CD4-positive, alpha-beta T cell treated with Interleukin-6 at 100 ng/mL for 8 hours (primary cell): ENCODE measurements at regions not wholly inside any gene's neighbourhood (a gene's known extent, or its start where the extent isn't known, plus 50 kb on each side); places are given as distances from the start of the nearest gene placed in this dataset.
"Not testable (repeated sequence)": the region's sequence is repeated elsewhere in the genome, so short reads cannot be mapped to it uniquely, and the experiment has no call there.

Source experiments
- DNase-seq: peaks from one replicate; pipeline ENCODE4 v3.0.0-alpha.2; 2020; ENCODE audit warnings: mixed read lengths, low spot score

DNA sequence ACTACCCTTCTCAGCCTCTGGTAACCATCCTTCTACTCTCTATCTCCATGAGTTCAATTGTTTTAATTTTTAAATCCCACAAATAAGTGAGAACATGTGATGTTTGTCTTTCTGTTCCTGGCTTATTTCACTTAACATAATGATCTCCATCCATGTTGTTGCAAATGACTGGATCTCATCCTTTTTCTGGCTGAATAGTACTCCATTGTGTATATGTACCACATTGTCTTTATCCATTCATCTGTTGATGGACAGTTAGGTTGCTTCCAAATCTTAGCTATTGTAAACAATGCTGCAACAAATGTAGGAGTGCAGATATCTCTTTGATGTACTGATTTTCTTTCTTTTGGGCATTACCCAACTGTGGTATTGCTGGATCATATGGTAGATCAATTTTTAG, 103.0 kb downstream of the CARTPT start:
- DNase-seq: not testable (repeated sequence)

DNA sequence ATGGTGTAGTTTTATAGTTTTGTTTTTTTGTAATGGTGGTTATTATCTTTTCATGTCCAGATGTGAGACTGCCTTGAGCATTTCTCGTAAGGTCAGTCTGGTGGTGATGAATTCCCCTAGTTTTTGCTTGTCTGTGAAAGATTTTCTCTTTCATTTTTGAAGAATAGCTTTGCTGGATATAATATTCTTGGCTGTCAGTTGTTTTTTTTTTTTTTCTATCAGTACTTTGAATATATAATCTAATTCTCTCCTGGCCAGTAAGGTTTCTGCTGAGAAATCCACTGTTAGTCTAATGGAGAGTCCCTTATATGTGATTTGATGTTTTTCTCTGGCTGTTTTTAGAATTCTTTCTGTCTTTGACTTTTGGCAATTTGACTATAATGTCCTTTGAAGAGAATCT, 106.9 kb downstream of the CARTPT start:
- no peak for DNase-seq

DNA sequence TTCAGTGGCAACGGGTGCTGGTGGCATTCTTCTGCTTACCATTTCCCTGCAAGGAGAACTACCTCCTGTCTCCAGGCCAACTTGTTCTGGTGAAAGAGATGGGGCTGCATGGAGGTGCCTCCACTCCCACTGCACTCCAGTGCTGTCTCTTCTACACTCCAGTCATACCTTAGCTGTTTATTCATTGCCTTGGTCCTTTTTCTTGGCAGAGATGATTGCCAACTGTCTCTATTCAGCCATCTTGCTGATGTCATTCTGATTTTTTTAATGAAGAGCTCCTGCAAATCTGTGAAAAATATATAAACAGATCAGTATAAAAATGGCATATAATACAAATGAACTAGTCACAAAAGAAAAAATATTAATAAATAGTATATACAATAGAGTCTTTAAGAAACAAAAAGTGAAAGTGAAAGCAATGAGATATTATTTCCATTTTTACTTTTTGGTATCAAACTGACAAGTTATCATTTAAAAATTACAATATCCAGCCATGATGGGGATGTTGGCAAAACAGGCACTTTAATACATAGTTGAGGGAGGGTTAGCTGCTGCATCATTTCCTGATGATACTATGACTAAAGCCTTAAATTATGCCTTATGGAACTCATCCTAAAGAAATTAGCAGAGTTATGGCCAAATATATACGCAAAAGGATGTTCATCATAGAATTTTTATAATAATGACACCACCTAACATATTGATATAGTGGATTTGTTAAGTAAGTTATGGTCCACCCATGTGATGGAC, 109.4 kb downstream of the CARTPT start:
- DNase-seq: no peak

GRCh38 chr5:71829206-71829605, 110.1 kb downstream of the CARTPT start:
- no peak for DNase-seq

GRCh38 chr5:71830681-71831539, 111.8 kb downstream of the CARTPT start:
- DNase-seq: no peak

GRCh38 chr5:71832812-71833715, 114.0 kb downstream of the CARTPT start:
- no peak for DNase-seq

DNA sequence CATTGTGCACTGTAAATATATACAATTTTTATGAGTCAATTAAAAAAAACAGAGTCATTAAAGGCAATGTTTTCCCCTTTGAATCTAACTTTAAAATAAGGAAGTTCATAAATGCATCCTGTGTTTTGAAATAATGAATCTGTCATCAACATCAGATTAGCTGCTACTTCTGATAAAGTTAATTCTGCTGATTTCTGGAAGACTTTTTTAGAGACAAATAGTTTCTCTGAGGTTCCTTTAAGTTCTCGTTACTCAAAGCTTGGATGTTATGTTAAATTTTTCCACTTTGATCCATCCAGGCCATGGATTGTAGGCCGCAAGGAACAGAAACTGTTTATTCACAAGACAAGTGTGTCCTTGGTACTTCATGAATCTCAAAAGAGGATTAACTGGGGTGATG, 115.5 kb downstream of the CARTPT start:
- DNase-seq: no peak

GRCh38 chr5:71836084-71836483, 117.0 kb downstream of the CARTPT start:
- DNase-seq: no peak

DNA sequence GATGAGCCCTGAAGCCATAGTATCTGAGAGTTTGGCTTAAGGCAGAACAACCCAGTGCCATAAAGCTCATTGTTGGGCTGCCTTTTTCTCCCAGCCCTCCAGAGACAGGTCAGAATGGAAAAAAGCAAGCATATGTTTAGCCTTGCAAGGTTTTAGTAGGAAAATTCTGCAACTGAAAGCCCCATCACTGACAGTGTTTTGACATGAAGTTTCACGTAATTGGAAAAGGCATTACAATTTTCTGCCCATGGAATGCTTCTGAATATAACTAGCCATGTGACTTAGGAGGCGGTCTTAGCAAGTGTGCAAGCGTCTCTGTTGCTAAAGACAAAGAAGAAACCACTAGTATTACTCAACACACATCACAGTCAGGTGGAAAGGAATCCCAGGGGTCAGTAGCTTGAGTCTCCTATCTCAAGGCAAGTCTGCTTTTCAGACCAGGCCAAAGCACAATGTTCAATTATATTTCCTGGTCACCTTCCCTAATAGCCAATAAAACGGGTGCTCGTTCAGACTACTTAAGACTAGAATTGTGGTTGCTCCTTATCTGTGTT, 117.6 kb downstream of the CARTPT start:
- DNase-seq: no peak

- DNase-seq: no peak
These were observed 119.2 kb downstream of the CARTPT start for GRCh38 chr5:71838286-71838685.

DNA sequence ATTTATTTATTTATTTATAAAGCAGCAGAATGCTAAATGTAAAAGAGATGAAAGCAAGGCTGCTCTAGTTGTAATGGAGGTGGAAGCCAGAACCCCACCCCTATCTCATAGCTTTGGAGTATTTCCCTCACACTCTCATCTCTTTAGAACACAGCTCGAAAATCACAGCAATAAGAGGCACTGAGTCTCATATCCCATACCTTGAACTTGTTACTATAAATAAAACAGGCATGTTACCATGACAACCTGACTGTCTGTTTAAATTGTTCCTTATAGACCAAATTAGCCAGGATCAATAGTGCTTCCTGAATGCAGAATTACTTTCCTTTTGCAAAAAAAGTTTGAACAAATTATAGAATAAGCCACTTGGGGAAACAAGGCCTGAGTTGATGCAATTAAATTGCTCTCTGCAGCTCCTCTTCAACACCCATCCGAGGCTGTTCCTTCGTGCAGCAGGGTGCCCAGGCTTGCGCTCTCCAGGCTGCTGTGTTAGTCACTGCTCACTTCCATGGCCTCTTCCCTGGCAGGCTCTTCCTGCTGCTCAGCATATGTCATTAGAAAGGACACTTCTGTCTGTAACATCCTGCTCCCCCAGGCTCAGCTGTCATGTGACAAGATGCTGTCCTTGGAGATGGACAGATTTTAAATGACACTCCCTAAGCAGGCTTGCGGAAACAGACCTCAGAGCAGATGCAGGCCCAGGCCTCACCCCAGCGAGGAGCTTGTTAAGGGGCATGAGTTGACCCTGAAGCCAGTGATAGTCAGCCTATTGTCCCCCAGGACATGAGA, 120.2 kb downstream of the CARTPT start:
- no peak for DNase-seq

DNA sequence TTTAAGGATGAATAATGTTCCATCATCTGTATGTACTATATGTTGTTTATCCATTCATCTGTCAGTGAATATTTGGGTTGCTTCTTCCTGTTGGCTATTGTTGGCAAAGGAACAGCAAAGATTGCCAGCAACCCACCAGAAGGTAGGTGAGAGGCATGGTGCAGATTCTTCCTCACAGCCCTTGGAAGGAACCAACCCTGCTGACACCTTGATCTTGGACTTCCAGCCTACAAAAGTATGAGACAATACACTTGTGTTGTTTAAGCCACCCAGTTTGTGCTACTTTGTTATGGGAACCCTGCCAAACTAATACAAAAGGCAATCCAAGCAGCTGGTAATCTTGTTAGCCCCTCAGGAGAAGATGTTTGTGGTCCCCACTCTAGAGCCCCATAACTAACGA, 122.0 kb downstream of the CARTPT start:
- DNase-seq: no peak

GRCh38 chr5:71843111-71843510, 124.0 kb downstream of the CARTPT start:
- no peak for DNase-seq

GRCh38 chr5:71844862-71845261, 125.8 kb downstream of the CARTPT start:
- no peak for DNase-seq

- DNase-seq: no peak
These were observed 140.4 kb downstream of the CARTPT start for GRCh38 chr5:71859515-71859914.

- DNase-seq: no peak
These were observed 141.0 kb downstream of the CARTPT start for GRCh38 chr5:71860048-71860447.

- no peak for DNase-seq
These were observed 142.6 kb downstream of the CARTPT start for GRCh38 chr5:71861682-71862081.

GRCh38 chr5:71862087-71862486, 143.0 kb downstream of the CARTPT start:
- no peak for DNase-seq

DNA sequence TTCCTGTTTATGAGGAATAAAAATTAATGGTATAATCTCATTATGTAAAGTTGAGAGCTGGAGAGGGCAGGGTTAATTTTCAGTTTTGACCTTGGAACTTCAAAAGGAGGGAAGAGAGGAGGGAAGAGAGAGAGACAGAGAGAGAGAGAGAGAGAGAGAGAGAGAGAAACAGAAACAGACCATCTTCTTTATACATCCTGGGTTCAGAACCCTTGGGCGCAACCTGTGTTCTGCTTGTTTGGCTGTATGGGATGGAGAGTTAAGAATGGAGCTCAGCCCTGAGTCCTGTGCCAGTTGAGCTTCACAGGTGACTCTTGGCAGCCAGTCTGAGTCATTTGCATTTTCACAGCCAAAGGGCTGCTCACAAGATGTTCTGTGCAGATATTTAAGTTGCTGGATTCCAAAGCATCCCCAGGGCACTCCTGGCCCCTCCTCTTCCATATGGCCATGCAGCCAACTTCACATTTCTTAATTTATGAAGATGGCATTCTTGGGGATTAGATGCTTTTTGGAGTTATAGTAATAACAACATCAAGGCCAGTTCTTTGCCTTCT, 143.5 kb downstream of the CARTPT start:
- no peak for DNase-seq

DNA sequence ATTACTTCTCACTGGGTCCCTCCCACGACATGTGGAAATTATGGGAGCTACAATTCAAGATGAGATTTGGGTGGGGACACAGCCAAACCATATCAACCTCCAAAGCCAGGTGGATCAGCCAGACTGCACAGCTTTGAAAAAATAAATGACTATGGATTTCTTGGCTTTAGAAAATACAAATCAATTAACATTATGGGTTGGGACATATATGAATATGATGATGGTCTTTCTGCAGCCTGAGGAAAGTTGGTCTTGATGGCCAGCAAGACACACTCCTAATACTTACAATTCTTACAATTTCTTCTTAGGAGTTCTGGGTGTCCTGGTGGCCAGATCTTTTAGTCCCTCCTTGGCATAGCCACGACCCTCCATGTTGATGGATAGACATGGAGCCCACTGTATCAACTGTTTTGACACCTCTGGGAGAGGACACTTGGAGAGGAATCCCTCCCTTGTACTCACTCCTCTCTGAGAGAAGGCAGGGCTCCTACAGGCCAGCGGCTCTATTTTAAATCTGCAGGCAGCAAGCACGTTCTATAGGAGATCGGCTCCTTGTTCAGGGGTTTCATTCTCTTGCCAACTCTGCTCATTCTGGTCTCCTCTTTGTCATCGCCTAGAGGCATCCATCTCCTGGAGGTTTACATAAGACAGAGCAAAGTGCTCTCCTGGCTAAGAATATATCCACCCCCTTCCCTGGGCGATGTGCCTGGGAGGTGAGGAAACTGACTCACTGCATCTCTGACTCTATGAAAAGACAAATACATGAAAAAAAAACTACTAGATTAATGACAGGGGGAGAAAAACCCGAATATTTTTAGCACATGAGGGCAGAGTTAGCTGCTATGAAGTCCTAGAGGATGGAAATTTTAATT, 145.9 kb downstream of the CARTPT start:
- no peak for DNase-seq
